Astrocyte of the hippocampus (primary cell): ENCODE measurements at regions not wholly inside any gene's neighbourhood (a gene's known extent, or its start where the extent isn't known, plus 50 kb on each side); places are given as distances from the start of the nearest gene placed in this dataset.

Source experiments
- DNase-seq: peaks from one replicate; pipeline ENCODE4 v3.0.0; 2011; ENCODE audit warnings: low read depth, low spot score

DNA sequence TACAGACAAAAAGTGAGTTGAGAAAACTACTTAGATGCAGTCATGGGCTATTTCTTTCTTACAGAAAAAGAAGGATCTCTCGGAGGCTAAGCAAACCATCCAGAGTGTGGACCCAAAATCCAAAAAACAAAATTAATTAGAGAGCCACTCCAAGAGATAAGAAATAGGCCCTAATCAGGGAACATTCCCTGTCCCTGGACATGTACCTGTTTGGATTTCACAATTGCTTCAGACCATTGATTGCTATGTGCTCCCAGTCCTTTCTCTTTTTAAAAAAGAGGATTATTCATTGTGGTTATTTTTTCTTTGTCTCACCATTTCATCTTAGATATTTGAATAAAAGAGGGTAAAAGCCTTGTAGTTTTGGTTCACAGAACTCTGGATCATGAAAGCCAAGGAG is 549.9 kb downstream of the ETNK1 start:
- DNase-seq: no peak

DNA sequence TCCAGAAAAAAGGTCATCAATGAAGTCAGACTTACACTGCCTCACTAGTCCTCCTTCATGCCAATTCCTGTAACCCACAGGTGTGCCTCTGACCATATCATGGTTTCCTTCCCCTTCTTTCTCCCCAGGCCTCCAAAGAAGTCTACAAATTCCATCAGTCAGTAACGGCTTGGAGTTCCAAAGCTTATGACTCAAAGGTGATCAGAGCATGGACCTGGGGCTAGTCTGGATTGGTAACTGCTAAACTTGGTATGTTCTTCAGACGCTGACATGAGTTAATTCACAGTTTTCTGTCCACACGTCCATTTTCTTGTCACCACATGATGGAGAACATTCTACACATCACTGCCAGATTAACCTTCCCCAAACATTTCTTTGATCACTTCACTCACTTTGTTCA is 560.4 kb downstream of the ETNK1 start:
- no peak for DNase-seq

DNA sequence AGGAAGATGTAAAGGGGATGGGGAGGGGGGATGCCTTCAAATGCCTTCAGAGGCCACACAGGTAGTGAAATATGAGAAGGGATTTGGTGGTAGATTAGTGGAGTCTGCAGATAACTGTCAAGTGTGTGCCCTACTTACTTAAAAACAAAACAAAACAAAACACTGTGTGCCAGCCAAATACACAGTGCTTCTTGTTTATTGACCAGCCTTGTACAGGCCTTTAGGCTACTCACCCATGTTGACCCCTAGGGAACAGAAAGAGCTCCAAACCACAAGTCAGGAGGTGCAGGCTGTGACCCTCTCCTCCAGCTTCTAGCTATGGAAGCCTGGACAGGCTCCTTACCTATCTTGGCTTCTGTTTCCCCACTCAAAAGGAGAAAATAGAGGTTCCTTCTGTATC is 562.0 kb downstream of the ETNK1 start:
- DNase-seq: no peak

DNA sequence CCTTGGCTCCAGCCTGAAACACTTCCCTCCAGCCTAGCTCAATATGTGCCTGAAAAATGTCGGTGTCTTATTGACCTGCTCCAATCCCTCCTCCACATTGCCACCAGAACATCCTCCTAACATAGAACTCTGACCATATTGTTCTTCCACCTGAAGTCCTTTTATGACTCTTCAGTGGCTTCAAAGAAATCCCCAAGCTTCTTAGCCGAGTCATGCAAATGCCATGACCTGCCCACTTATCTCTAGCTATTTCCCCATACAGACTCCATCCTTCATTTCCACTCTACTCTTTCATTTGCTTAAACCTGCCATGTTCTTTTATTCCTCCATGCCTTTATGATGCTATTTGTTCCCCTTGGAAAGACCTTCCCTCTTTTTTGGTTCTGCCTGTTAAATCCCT is 568.6 kb downstream of the ETNK1 start:
- DNase-seq: no peak

DNA sequence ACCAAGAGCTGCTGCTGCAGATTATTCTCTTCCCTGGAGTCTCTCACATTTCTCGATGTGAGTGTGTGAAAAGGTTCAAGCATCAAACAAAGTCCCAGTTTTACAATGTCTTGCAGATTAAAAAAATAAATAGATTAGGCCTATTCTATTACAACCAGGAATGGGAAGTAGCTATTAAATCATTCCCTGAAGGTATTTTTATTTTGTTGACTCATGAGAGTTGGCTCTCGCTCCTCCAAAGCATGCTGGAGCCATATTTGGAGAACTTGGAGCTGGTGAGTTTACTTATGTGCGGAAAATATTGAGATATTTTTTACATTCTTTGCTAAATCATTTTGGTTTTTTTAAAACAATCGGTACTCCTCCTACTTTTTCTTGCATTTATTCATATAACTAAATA is 572.3 kb downstream of the ETNK1 start:
- no peak for DNase-seq

DNA sequence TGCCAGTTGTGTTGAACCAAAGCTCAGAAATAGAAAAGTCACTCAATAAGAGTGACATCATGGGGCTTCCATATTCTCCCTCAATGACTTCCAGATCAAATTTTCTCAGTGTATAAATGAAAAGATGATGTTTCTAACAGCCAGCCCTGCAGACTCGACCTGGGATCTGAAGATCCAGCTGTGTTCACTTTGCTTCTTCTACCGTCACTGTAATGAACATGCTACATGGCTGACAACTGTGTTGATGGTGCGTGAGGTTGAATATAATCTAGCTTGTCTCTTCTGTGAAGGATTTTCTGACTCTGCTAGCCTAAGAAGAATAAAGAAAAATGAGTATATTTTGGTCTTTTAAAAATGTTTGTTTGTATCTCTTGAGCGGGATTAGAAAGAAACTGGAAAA is 577.8 kb downstream of the ETNK1 start:
- DNase-seq: no peak

DNA sequence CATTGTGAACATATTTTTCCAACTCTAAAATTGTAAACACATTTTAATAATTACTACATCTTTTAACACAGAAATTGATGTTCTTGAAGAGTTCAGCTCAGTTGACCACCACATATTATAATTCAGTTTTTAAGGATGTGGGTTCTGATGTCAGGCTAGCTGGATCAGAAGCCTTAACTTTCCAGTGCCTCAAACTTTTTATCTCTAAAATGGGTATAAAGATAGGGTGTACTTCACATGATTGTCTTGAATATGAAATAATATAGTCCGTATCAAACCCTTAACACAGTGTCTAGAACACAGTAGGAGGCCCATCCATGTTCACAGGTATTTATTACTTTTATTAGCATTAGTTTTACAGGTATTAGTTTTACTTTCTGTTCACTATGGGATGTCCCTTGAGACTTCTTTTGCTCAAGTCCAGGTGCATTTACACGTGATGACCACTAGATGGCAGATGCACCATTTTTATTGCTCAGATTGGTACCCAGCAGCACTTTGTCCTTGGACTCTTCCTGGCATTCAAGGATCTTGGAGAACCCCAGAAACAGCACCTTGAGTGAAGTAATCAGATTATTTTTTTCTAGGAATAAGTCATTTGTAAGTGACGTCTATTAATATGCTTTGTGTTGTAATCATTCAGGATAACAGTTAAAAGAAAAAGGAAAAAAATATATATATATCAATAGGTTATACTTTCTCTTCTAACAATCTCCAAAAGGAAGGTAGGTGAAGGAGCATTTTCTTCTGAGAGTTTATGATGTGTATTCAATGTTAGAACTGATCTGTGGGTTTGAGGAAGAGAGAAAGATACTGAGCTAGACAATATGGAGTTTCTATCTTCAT is 580.2 kb downstream of the ETNK1 start:
- DNase-seq: peak; percentile 76

DNA sequence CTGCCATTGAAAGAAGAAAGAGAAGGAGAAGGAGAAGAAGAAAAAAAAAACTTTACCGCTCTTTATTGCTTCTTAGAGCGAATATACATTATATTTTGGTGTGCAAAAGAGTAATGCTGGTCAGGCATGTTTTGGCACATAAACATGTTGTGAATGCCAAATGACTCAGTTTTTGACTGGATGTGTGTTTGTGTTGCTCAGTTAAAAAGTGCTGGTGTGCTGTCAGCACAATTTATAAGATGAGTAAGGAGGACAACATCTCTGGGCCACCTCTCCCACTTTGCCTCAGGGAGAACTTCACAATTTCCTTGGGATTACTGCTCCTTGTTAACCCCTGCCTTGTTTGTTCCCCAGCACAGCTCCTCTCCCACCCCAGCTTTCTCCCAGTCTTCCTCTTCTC is 584.8 kb downstream of the ETNK1 start:
- no peak for DNase-seq

DNA sequence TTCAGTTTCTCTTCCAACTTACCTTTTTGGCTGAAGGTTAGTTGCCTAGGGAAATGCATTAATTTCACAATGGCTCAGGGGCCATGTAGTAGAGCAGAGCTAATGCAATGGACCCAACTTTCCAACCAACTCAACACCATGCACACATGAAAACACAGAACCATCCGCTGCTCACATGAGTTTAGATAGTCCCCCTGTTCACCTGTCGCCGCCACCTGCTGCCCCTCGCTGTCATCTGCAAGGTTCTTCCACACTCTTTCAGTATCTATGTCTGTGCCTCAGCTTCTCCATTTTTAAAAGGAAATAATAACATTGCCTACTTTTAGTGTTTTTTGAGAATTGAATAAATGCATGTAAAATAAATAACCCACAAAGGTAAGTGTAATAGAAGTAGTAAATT is 585.6 kb downstream of the ETNK1 start:
- DNase-seq: no peak

DNA sequence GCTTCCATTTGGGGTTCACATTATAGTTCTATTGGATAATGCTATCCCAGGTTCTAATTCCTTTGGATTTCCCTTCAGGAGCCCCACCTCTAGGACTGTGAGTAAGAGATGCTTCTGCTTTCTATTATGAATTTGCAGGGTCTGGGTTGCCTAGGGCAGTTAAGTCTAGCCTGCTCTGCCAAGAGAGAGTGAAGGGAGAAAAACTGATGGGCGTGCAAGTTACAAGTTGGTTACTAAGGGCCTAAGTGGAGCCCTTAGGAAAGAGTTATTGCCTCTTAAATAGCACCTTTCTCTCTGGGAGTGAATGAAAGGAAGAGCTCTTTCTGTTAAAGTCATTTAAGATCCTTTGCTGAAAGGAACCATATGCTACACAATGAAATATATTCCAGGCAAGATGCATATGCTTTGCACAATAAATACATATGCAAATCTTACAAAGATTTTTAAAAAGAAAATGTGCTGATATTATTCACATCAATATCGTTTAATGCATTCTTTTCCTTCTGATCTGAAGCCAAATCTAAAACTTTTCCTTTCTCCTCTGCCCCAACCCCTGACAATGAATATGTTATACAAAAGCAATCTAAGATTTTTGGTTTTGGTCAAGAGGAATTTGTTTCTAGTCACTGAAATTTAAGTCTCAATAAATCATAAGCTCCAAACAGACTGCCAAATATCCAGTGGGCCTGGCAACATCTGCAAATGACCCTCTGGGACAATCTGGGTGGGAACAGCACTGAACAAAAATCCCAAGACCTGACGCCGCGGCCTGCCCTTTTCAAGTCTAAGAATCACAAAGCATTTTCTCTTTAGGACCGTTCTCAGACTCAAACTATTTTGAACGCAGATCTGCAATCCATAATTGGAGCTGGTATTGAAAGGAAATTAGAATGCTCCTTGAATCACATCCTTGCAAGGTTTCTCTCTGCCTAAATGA is 586.7 kb downstream of the ETNK1 start:
- no peak for DNase-seq

DNA sequence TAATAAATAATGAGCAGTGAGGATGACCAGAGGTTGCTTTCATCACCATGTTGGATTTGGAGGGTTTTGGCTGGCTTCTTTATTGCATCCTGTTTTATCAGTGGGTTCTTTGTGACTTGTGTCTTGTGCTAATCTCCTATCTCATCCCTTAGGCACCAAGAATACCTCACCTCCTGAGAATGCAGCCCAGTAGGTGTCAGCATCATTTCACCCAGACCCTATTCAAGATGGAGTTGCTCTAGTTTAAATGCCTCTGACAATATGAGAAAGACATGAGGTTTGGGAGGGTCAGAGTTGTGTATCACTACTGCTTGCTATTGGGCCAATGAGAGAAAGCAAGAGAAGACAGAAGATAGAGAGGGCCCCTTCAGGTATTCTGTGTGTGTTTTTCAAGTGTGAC is 592.2 kb downstream of the ETNK1 start:
- no peak for DNase-seq

GRCh38 chr12:23217667-23218066 is 592.7 kb downstream of the ETNK1 start:
- no peak for DNase-seq

DNA sequence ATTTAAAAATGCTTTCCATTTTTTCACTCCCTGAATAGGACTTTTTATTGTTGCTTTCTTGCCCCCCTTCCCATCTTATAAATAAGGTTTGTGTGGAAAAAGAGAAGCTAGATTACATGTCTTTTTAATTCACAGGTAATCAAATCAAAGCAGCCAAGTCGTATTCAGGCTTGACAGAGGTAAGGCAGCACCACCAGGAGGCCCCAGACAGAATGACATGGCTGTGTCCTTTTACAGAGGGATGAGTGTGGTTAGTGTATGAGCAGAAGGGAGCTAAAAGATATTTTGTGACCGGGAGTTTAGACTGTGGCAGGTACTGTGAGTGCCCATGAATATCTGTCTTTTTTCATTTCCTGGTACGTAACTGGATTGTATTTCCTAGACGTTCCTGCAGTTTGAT is 596.1 kb downstream of the ETNK1 start:
- no peak for DNase-seq

GRCh38 chr12:23221926-23222325 is 597.0 kb downstream of the ETNK1 start:
- no peak for DNase-seq

GRCh38 chr12:23222801-23223200 is 597.8 kb downstream of the ETNK1 start:
- DNase-seq: no peak

- DNase-seq: no peak
These were observed 603.1 kb downstream of the ETNK1 start for GRCh38 chr12:23228101-23228500.

- no peak for DNase-seq
These were observed 605.9 kb downstream of the ETNK1 start for GRCh38 chr12:23230899-23231298.

DNA sequence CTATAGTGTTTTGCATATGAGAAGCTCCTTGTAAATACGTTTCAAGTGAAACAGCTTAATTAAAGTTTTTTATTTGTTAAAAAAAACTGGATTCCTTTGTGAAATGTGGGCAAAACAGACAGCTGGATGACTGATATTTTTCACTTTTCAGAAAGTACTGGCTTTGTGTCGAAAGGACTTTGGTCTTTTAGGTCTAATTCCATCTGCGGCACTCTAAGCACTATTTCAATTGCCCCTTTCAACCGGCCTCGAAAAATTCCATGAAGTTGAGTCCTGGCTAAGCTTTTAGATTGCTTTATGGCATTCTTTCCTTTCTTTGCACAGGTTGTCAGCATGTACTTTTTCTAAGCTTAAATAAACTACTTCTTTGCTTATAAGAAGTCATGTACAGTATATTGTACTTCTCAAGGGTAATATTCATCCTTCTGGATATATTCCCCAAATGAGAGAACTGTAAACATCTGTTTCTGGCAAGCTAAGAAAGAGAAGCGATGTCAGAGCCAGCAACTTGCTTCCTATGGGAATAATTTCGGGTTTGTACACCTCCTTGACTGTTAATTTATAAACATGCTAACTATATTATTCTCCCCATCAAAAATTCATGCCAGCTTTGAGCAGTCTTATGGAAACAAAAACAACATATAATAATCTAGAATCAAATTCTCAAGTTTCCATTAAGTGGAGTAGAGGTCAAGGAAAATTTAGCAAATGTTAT is 611.3 kb downstream of the ETNK1 start:
- DNase-seq: no peak

- DNase-seq: no peak
These were observed 611.8 kb downstream of the ETNK1 start for GRCh38 chr12:23236811-23237210.

GRCh38 chr12:23238190-23238589 is 613.2 kb downstream of the ETNK1 start:
- no peak for DNase-seq

GRCh38 chr12:23238957-23239356 is 614.0 kb downstream of the ETNK1 start:
- DNase-seq: no peak

DNA sequence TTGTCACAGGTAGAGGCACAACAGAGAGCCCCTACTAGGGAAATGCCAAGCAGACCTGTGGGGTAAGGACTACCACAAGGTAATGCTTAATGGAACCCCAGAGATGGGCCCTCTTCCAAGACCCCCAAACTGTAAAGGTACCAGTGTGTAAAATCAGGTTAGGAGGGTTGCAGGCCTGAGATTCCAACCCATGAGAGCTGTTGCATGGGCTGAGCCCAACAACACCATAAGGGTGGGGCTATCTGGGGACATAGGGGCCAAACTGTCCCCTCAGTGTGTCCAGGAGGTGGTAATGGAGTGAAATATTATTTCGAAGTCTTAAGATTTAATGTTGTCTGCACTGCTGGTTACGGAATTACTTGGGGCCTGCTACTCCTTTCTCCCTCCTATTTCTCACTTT is 620.2 kb downstream of the ETNK1 start:
- no peak for DNase-seq
